ENCODE measurements at regions not wholly inside any gene's neighbourhood (a gene's known extent, or its start where the extent isn't known, plus 50 kb on each side); places are given as distances from the start of the nearest gene placed in this dataset.

DNA sequence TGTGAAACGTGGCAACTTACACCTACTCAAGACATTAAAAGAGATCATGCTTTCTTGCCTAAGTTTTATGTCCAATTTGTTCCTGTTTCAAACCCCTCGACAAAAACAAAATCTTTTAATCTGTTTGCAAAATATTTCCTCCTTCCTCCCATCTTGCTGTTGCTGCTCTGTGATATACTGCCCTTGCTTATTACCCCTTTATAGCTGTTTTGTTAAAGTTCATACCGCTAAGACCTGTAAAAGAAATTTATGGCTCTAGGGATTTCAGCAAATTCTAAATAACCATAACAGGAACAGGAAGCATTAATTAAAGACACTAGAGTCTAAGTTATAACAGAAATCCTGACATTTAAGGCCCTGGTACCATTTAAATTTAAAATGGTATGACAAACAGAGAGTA is 1268.2 kb upstream of the PIK3C3 start:
- TF ChIP-seq, protein P1, sequence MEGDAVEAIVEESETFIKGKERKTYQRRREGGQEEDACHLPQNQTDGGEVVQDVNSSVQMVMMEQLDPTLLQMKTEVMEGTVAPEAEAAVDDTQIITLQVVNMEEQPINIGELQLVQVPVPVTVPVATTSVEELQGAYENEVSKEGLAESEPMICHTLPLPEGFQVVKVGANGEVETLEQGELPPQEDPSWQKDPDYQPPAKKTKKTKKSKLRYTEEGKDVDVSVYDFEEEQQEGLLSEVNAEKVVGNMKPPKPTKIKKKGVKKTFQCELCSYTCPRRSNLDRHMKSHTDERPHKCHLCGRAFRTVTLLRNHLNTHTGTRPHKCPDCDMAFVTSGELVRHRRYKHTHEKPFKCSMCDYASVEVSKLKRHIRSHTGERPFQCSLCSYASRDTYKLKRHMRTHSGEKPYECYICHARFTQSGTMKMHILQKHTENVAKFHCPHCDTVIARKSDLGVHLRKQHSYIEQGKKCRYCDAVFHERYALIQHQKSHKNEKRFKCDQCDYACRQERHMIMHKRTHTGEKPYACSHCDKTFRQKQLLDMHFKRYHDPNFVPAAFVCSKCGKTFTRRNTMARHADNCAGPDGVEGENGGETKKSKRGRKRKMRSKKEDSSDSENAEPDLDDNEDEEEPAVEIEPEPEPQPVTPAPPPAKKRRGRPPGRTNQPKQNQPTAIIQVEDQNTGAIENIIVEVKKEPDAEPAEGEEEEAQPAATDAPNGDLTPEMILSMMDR (IDR thresholded peaks at IDR 0.05 in 8 of 11, conservative IDR thresholded peaks at IDR 0.05 in 3 of 11), result no peak
- TF ChIP-seq POLR2A (IDR thresholded peaks at IDR 0.05) (no peak), POLR2AphosphoS5 (IDR thresholded peaks at IDR 0.05) (no peak)
